Memory B cell (primary cell): ENCODE measurements at regions not wholly inside any gene's neighbourhood (a gene's known extent, or its start where the extent isn't known, plus 50 kb on each side); places are given as distances from the start of the nearest gene placed in this dataset.
"Not testable (repeated sequence)": the region's sequence is repeated elsewhere in the genome, so short reads cannot be mapped to it uniquely, and the experiment has no call there.

ENCODE experiments used
- ATAC-seq: fragments of 150-1000 bp; cut with Tn5 transposase; 2 replicates; pipeline ENCODE4 v1.10.0; 2021; ENCODE audit warnings: low read depth, mild to moderate bottlenecking, moderate library complexity
- DNase-seq, 2 donors: peaks; one replicate each; pipeline ENCODE4 v3.0.0; 2022; ENCODE audit warnings: low spot score in 2 of 2
- H3K27ac Mint-ChIP-seq: one replicate; pipeline ENCODE4 v1.8.0; 2022; ENCODE audit warnings: mild to moderate bottlenecking, moderate library complexity, mixed read lengths
- H3K27me3 Mint-ChIP-seq: one replicate; pipeline ENCODE4 v1.8.0; 2022; ENCODE audit warnings: mixed read lengths
- H3K36me3 Mint-ChIP-seq: one replicate; pipeline ENCODE4 v1.8.0; 2022; ENCODE audit warnings: mild to moderate bottlenecking, mixed read lengths
- H3K4me1 Mint-ChIP-seq: one replicate; pipeline ENCODE4 v1.8.0; 2022; ENCODE audit warnings: mixed read lengths
- H3K4me3 Mint-ChIP-seq: one replicate; pipeline ENCODE4 v1.8.0; 2022; ENCODE audit warnings: mild to moderate bottlenecking, moderate library complexity, mixed read lengths
- H3K9me3 Mint-ChIP-seq: one replicate; pipeline ENCODE4 v1.8.0; 2022; ENCODE audit warnings: mixed read lengths

- H3K27ac Mint-ChIP-seq, result no peak overlapping the region
- peaks cover 8% of the 10 kb centered on the region for H3K27me3 Mint-ChIP-seq
- no peak overlapping the region for H3K4me3 Mint-ChIP-seq
- H3K9me3 Mint-ChIP-seq, result peaks cover 3% of the 10 kb centered on the region
- no peaks in the 10 kb centered on the region for H3K36me3 Mint-ChIP-seq
- DNase-seq (no peak), ATAC-seq (no peak)
- no peaks in the 10 kb centered on the region for H3K4me1 Mint-ChIP-seq
These were observed 161.7 kb upstream of the RPL34 start for GRCh38 chr4:108458681-108459080.

DNA sequence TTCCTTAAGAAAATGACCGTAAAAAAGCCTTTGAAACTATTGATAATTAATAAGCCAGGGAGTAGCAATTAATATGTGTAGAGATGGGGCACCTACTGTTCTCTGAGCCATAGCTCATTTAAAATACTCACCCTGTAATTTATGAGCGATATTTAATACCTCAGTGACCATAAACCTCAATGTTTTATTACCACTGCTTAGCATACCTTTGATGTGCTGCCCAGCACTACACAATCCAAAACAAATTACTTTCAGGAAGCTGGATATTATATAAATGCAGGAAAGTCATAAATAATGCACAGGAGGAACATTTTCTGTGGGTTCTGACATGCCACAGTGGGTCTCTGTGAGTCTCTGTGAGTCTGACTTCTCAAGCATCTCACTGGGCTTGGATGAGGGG lies 166.1 kb upstream of the RPL34 start:
- Mint-ChIP-seq H3K4me1 (no peaks in the 10 kb centered on the region), H3K36me3 (no peaks in the 10 kb centered on the region), H3K27ac (no peak overlapping the region), H3K27me3 (peaks cover 1% of the 10 kb centered on the region), H3K4me3 (no peak overlapping the region), H3K9me3 (peaks cover 3% of the 10 kb centered on the region)
- no peak for DNase-seq
- no peak for ATAC-seq

DNA sequence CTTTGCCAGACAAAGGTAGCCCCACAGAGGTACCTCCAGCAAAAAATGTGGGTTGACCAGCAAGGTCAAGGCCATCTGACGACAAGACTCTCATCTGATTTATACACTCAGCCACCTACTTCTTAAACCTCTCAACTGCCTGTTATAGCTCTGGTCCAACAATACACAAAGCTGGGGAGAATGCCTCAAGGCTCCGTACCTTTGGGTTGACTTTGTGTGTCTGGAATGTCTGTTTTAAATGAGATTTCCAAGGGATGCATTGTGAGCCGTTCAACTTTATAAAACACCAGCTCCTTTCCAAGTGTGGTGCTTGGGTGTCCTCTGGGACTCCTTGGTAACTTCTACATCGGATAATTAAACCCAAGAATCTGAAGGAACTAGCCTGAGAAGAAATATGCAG lies 167.0 kb upstream of the RPL34 start:
- H3K36me3 Mint-ChIP-seq, result no peaks in the 10 kb centered on the region
- no peak overlapping the region for H3K27ac Mint-ChIP-seq
- H3K4me3 Mint-ChIP-seq, result no peak overlapping the region
- peaks cover 1% of the 10 kb centered on the region for H3K27me3 Mint-ChIP-seq
- H3K9me3 Mint-ChIP-seq, result peaks cover 3% of the 10 kb centered on the region
- DNase-seq (no peak), ATAC-seq (no peak)
- no peaks in the 10 kb centered on the region for H3K4me1 Mint-ChIP-seq

DNA sequence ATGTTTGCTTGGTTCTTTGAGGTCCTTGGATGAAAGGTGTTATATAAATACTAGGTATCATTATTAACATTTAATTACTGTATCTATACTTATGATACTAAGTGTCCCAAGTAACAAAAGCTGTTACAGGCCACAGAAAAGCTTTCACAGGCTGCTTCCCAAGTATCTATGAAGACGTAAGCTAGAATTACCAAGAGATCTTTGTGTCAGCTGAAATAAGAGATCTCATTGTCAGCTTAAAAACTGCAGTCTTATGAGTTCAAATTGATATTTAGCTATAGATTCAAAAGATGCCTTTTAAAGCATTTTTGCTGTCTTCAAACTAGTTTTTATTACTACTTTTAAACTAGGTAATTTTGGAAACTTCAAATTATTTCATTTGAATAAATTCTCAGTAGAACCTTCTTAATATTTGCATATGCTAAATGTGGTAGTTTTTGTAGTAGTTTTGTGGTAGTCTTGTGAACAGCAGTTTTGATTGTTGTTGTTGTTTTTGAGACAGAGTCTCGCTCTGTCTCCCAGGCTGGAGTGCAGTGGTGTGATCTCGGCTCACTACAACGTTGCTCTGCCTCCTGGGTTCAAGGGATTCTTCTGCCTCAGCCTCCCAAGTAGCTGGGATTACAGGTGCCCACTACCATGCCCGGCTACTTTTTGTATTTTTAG lies 170.0 kb upstream of the RPL34 start:
- Mint-ChIP-seq H3K9me3 (peaks cover 1% of the 10 kb centered on the region), H3K4me1 (no peaks in the 10 kb centered on the region), H3K4me3 (no peak overlapping the region), H3K27me3 (peaks cover 5% of the 10 kb centered on the region), H3K27ac (no peak overlapping the region), H3K36me3 (no peaks in the 10 kb centered on the region)
- DNase-seq (no peak), ATAC-seq (no peak)

GRCh38 chr4:108449129-108449528 lies 171.2 kb upstream of the RPL34 start:
- ATAC-seq, result no peak
- no peak for DNase-seq
- H3K36me3 Mint-ChIP-seq, result no peaks in the 10 kb centered on the region
- H3K27me3 Mint-ChIP-seq, result peaks cover 5% of the 10 kb centered on the region
- H3K4me1 Mint-ChIP-seq, result no peaks in the 10 kb centered on the region
- H3K9me3 Mint-ChIP-seq, result peaks cover 1% of the 10 kb centered on the region
- H3K4me3 Mint-ChIP-seq, result no peak overlapping the region
- H3K27ac Mint-ChIP-seq, result no peak overlapping the region

DNA sequence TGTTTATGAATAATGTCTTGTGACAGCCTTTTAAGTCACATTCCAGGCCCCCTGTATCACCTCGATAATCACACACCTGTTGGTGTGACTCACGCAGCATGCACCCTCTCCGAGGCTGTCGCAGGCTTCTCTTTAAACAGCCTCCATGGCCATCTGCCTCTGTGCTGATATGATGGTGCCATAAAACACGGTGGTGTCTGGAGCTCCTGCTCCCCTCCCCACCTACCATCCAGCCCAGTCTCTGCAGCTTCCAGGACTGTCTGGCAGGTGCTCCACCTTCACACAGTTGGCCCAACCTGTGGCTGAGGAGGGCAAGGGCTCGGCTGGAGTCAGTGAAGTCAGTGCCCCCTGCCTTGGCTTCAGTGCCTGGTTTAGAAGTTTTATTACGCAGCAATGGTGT lies 173.8 kb upstream of the RPL34 start:
- Mint-ChIP-seq H3K27ac (no peak overlapping the region), H3K4me1 (no peaks in the 10 kb centered on the region), H3K27me3 (peaks cover 6% of the 10 kb centered on the region), H3K36me3 (no peaks in the 10 kb centered on the region), H3K9me3 (no peaks in the 10 kb centered on the region), H3K4me3 (no peak overlapping the region)
- DNase-seq (no peak), ATAC-seq (no peak)

DNA sequence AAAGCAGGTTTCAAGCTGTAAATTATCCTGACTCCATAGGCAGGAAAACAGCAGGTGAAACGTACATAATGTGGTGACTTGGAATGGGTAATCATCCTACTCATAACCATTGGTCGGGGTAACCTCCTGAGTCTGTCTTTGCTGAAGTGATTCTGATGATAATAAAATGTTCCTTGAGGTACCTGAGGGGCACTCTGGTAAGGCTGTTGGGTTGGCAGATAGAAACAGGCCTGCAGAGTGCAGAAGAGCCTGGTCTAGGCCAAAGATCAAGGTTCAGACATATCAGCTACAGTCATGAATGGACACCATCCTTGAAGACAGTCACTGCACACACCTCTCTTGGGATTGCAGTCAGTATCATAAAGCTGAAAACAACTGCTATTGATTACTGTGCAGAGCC lies 174.7 kb upstream of the RPL34 start:
- no peak overlapping the region for H3K4me3 Mint-ChIP-seq
- DNase-seq, result no peak
- H3K9me3 Mint-ChIP-seq, result no peaks in the 10 kb centered on the region
- peaks cover 6% of the 10 kb centered on the region for H3K27me3 Mint-ChIP-seq
- no peak overlapping the region for H3K27ac Mint-ChIP-seq
- no peak for ATAC-seq
- no peaks in the 10 kb centered on the region for H3K4me1 Mint-ChIP-seq
- H3K36me3 Mint-ChIP-seq, result no peaks in the 10 kb centered on the region

DNA sequence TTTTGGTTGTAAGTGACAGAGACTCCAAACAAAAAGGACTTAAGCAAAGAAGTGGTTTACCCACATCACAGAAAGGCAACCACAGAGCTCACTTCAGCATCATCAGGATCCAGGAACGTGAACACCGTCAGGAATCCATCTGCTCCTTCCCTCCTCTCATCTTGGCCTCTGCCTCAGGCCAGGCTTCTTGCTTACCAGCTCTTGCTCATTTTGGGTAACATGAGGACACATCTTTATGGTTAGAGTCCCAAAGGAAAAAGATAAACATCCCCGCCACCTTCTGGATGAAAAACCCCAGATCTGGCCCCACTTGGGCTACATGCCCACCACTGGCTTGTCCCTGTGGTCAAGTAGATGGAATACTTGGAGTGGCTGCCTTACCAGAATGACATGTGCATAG lies 176.8 kb upstream of the RPL34 start:
- Mint-ChIP-seq H3K36me3 (no peaks in the 10 kb centered on the region), H3K9me3 (no peaks in the 10 kb centered on the region), H3K27ac (no peak overlapping the region), H3K4me3 (no peak overlapping the region), H3K4me1 (no peaks in the 10 kb centered on the region), H3K27me3 (peaks cover 9% of the 10 kb centered on the region)
- ATAC-seq, result no peak
- DNase-seq, result no peak

GRCh38 chr4:108433832-108434231 lies 186.5 kb upstream of the RPL34 start:
- H3K9me3 Mint-ChIP-seq, result no peaks in the 10 kb centered on the region
- H3K27me3 Mint-ChIP-seq, result no peaks in the 10 kb centered on the region
- DNase-seq (no peak), ATAC-seq (no peak)
- H3K27ac Mint-ChIP-seq, result no peak overlapping the region
- H3K36me3 Mint-ChIP-seq, result no peaks in the 10 kb centered on the region
- no peaks in the 10 kb centered on the region for H3K4me1 Mint-ChIP-seq
- H3K4me3 Mint-ChIP-seq, result no peak overlapping the region

DNA sequence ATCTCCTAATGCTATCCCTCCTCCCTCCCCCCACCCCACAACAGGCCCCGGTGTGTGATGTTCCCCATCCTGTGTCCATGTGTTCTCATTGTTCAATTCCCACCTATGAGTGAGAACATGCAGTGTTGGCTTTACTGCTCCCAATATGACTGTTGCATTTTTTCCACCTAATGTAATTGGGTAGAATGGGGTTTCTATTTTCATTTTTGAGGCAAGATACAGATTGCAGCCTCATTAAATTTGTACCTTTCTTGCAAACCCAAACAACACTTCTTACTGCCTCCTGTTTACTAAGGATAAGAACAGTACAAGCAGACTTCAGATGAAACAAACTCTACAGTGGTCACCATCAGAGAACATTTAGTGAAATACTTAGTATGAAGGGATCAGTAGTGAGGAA lies 187.0 kb upstream of the RPL34 start:
- H3K4me3 Mint-ChIP-seq, H3K4me1 Mint-ChIP-seq, ATAC-seq: not testable (repeated sequence)

DNA sequence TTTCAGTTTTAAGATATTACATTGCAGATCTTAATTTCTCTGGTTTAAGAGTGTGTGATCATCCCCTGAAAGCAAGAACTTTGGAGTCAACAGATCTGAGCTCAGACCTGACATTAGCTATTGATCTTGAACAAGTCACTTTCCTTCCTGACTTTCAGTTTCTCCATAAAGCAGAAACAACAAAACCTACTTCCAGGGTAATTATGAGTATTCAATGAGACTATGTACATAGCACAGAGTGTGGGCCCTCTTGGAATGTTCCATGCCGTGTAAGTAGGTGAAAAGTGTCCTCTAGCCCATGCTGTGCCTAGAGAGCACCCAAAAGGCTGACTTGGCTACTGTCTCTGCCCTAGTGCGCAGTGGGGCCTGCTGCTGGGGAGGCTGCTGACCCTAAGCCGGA lies 188.0 kb upstream of the RPL34 start:
- no peak for ATAC-seq
- Mint-ChIP-seq H3K4me1 (no peaks in the 10 kb centered on the region), H3K27ac (no peak overlapping the region), H3K27me3 (no peaks in the 10 kb centered on the region), H3K9me3 (no peaks in the 10 kb centered on the region), H3K4me3 (no peak overlapping the region), H3K36me3 (no peaks in the 10 kb centered on the region)
- no peak for DNase-seq

More for the DNA sequence above, 187.0 kb upstream of the RPL34 start:
- H3K27me3 Mint-ChIP-seq, H3K36me3 Mint-ChIP-seq, H3K27ac Mint-ChIP-seq, DNase-seq, H3K9me3 Mint-ChIP-seq: not testable (repeated sequence)

DNA sequence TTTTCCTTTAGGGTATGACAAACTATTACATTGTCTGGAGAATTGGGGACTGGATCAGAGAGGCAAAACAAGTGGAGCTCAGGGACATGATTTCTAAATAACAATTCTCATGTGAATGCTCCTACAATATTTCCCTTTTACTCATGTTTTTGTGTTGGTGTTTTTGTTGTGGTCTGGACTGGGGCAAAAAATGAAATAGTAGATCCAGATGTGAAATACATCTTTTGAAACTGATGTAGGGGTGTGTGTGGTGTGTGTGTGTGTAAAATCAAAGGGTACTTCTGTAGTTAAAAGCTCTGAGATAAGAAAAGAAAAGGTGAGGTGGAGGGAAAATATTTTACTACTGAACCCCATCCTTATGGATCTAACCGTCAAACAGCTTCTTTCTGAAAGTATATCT lies 188.4 kb upstream of the RPL34 start:
- no peak overlapping the region for H3K27ac Mint-ChIP-seq
- H3K27me3 Mint-ChIP-seq, result no peaks in the 10 kb centered on the region
- H3K4me3 Mint-ChIP-seq, result no peak overlapping the region
- ATAC-seq, result no peak
- no peaks in the 10 kb centered on the region for H3K9me3 Mint-ChIP-seq
- H3K4me1 Mint-ChIP-seq, result no peaks in the 10 kb centered on the region
- no peaks in the 10 kb centered on the region for H3K36me3 Mint-ChIP-seq
- no peak for DNase-seq

- H3K9me3 Mint-ChIP-seq, result no peaks in the 10 kb centered on the region
- H3K27ac Mint-ChIP-seq, result no peak overlapping the region
- H3K4me3 Mint-ChIP-seq, result no peak overlapping the region
- DNase-seq (no peak), ATAC-seq (no peak)
- no peaks in the 10 kb centered on the region for H3K36me3 Mint-ChIP-seq
- no peaks in the 10 kb centered on the region for H3K27me3 Mint-ChIP-seq
- H3K4me1 Mint-ChIP-seq, result no peaks in the 10 kb centered on the region
These were observed 189.5 kb upstream of the RPL34 start for GRCh38 chr4:108430921-108431320.

GRCh38 chr4:108429662-108430061 lies 190.7 kb upstream of the RPL34 start:
- no peaks in the 10 kb centered on the region for H3K36me3 Mint-ChIP-seq
- ATAC-seq (no peak), DNase-seq (no peak)
- no peak overlapping the region for H3K4me3 Mint-ChIP-seq
- H3K27me3 Mint-ChIP-seq, result no peaks in the 10 kb centered on the region
- no peaks in the 10 kb centered on the region for H3K4me1 Mint-ChIP-seq
- no peak overlapping the region for H3K27ac Mint-ChIP-seq
- H3K9me3 Mint-ChIP-seq, result no peaks in the 10 kb centered on the region

DNA sequence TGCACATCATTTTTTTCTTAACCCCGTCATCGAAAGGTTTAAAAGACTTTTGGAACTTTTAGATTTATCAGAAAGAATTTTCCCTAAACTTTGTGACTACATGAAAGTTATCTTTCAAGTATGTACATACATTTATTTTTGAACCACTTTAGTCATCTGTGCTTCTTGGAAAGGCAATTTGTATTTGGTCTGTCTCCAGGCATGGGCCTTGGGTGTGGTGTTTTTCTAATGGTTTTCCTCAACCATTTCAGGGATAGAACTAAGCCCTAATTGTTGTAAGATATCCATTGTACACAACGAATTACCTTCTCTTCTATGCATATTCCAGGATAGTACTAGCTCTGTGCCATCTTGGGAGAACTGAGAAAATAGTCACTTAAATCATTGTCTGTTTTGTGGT lies 191.5 kb upstream of the RPL34 start:
- Mint-ChIP-seq H3K27me3 (no peaks in the 10 kb centered on the region), H3K9me3 (no peaks in the 10 kb centered on the region), H3K36me3 (no peaks in the 10 kb centered on the region), H3K4me1 (no peaks in the 10 kb centered on the region), H3K4me3 (no peak overlapping the region), H3K27ac (no peak overlapping the region)
- ATAC-seq (no peak), DNase-seq (no peak)
